ENCODE measurements at regions not wholly inside any gene's neighbourhood (a gene's known extent, or its start where the extent isn't known, plus 50 kb on each side); places are given as distances from the start of the nearest gene placed in this dataset.
"Not testable (repeated sequence)": the region's sequence is repeated elsewhere in the genome, so short reads cannot be mapped to it uniquely, and the experiment has no call there.

GRCh38 chr19:23557381-23557780 lies 129.6 kb downstream of the ZNF675 start:
- no peak for TF ChIP-seq CTCF (IDR thresholded peaks at IDR 0.05; ENCODE audit: borderline replicate concordance, extremely low read depth, insufficient read depth)
- H3K9ac ChIP-seq (ENCODE audit: low read length in 3 of 3): no peak overlapping the region
- FAIRE-seq (no peak), DNase-seq (no peak)
- H3K4me3 ChIP-seq (ENCODE audit: low read length in 3 of 3): no peak overlapping the region
- H3K27me3 ChIP-seq (ENCODE audit: control insufficient read depth, insufficient read depth, low read length): no peaks in the 10 kb centered on the region
- no peaks in the 10 kb centered on the region for H3K36me3 ChIP-seq (ENCODE audit: control insufficient read depth in 2 of 3, insufficient read depth in 3 of 3, low read length in 3 of 3)
- H3K9me3 ChIP-seq (ENCODE audit: control insufficient read depth in 2 of 3, insufficient read depth in 1 of 3, low read length in 3 of 3): no peaks in the 10 kb centered on the region
- H3K27ac ChIP-seq (ENCODE audit: low read depth in 2 of 2, low read length in 2 of 2): no peak overlapping the region
- H3K4me1 ChIP-seq (ENCODE audit: control insufficient read depth in 2 of 3, insufficient read depth in 2 of 3, low read depth in 1 of 3, low read length in 3 of 3): peaks cover 0 to 4% (median 0%) of the 10 kb centered on the region in 3 donors
- intact Hi-C loops (cut with DNase I): no loop called here

- Histone ChIP-seq H3K9ac (ENCODE audit: low read length in 3 of 3) (no peak overlapping the region), H3K27ac (ENCODE audit: low read depth in 2 of 2, low read length in 2 of 2) (no peak overlapping the region), H3K27me3 (ENCODE audit: control insufficient read depth, insufficient read depth, low read length) (no peaks in the 10 kb centered on the region), H3K36me3 (ENCODE audit: control insufficient read depth in 2 of 3, insufficient read depth in 3 of 3, low read length in 3 of 3) (no peaks in the 10 kb centered on the region), H3K9me3 (ENCODE audit: control insufficient read depth in 2 of 3, insufficient read depth in 1 of 3, low read length in 3 of 3) (no peaks in the 10 kb centered on the region), H3K4me1 (ENCODE audit: control insufficient read depth in 2 of 3, insufficient read depth in 2 of 3, low read depth in 1 of 3, low read length in 3 of 3) (peaks cover 0 to 4% (median 0%) of the 10 kb centered on the region in 3 donors), H3K4me3 (ENCODE audit: low read length in 3 of 3) (no peak overlapping the region)
- FAIRE-seq: no peak
- intact Hi-C loops (cut with DNase I): no loop called here
- no peak for DNase-seq
- TF ChIP-seq CTCF (IDR thresholded peaks at IDR 0.05; ENCODE audit: borderline replicate concordance, extremely low read depth, insufficient read depth): no peak
Observed at GRCh38 chr19:23554548-23554947, 132.5 kb downstream of the ZNF675 start.

- intact Hi-C loops (cut with DNase I); H3K9ac ChIP-seq (ENCODE audit: low read length in 3 of 3); H3K36me3 ChIP-seq (ENCODE audit: control insufficient read depth in 2 of 3, insufficient read depth in 3 of 3, low read length in 3 of 3); H3K4me3 ChIP-seq (ENCODE audit: low read length in 3 of 3); H3K4me1 ChIP-seq (ENCODE audit: control insufficient read depth in 2 of 3, insufficient read depth in 2 of 3, low read depth in 1 of 3, low read length in 3 of 3); H3K27me3 ChIP-seq (ENCODE audit: control insufficient read depth, insufficient read depth, low read length); H3K27ac ChIP-seq (ENCODE audit: low read depth in 2 of 2, low read length in 2 of 2); FAIRE-seq; DNase-seq; H3K9me3 ChIP-seq (ENCODE audit: control insufficient read depth in 2 of 3, insufficient read depth in 1 of 3, low read length in 3 of 3): not testable (repeated sequence)
Observed at GRCh38 chr19:23550102-23550501, 136.9 kb downstream of the ZNF675 start.

- H3K27me3 ChIP-seq (ENCODE audit: control insufficient read depth, insufficient read depth, low read length): no peaks in the 10 kb centered on the region
- no peaks in the 10 kb centered on the region for H3K9me3 ChIP-seq (ENCODE audit: control insufficient read depth in 2 of 3, insufficient read depth in 1 of 3, low read length in 3 of 3)
- H3K27ac ChIP-seq (ENCODE audit: low read depth in 2 of 2, low read length in 2 of 2): no peak overlapping the region
- no peak overlapping the region for H3K9ac ChIP-seq (ENCODE audit: low read length in 3 of 3)
- H3K4me3 ChIP-seq (ENCODE audit: low read length in 3 of 3): no peak overlapping the region
- no peak for DNase-seq
- H3K36me3 ChIP-seq (ENCODE audit: control insufficient read depth in 2 of 3, insufficient read depth in 3 of 3, low read length in 3 of 3): no peaks in the 10 kb centered on the region
- intact Hi-C loops (cut with DNase I): no loop called here
- no peaks in the 10 kb centered on the region for H3K4me1 ChIP-seq (ENCODE audit: control insufficient read depth in 2 of 3, insufficient read depth in 2 of 3, low read depth in 1 of 3, low read length in 3 of 3)
- TF ChIP-seq CTCF (IDR thresholded peaks at IDR 0.05; ENCODE audit: borderline replicate concordance, extremely low read depth, insufficient read depth): no peak
- no peak for FAIRE-seq
Observed at GRCh38 chr19:23547816-23548430, 139.1 kb downstream of the ZNF675 start.
